ENCODE measurements at regions not wholly inside any gene's neighbourhood (a gene's known extent, or its start where the extent isn't known, plus 50 kb on each side); places are given as distances from the start of the nearest gene placed in this dataset.

DNA sequence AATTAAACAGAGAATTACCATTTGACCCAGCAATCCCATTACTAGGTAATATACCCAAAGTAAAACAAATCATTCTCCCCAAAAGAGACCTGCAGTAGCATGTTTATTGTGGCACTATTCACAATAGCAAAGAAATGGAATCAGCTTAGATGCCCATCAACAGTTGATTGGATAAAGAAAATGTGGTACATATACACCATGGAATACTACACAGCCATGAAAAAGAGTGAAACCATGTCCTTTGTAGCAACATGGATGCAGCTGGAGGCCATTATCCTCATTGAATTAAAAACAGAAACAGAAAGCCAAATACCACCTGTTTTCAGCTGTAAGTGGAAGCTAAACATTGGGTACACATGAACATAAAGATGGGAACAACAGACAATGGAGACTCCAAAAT, 1141.8 kb upstream of the AUTS2 start:
- H3K4me3 Mint-ChIP-seq (ENCODE audit: unreplicated experiment) = no peak overlapping the region
- peaks cover 3% of the 10 kb centered on the region for H3K27me3 Mint-ChIP-seq (ENCODE audit: unreplicated experiment)
- DNase-seq = no peak
- peaks cover 14% of the 10 kb centered on the region for H3K9me3 Mint-ChIP-seq (ENCODE audit: unreplicated experiment)
- no peak overlapping the region for H3K27ac Mint-ChIP-seq (ENCODE audit: unreplicated experiment)
- no peak for TF ChIP-seq CTCF (IDR thresholded peaks at IDR 0.05; ENCODE audit: partially characterized antibody, unreplicated experiment)
- no peaks in the 10 kb centered on the region for H3K4me1 Mint-ChIP-seq (ENCODE audit: low read depth, unreplicated experiment)
- H3K36me3 Mint-ChIP-seq (ENCODE audit: unreplicated experiment) = peaks cover 12% of the 10 kb centered on the region

- Mint-ChIP-seq H3K4me1 (ENCODE audit: low read depth, unreplicated experiment) (no peaks in the 10 kb centered on the region), H3K27me3 (ENCODE audit: unreplicated experiment) (peaks cover 3% of the 10 kb centered on the region), H3K27ac (ENCODE audit: unreplicated experiment) (no peak overlapping the region), H3K9me3 (ENCODE audit: unreplicated experiment) (peaks cover 14% of the 10 kb centered on the region), H3K36me3 (ENCODE audit: unreplicated experiment) (peaks cover 12% of the 10 kb centered on the region), H3K4me3 (ENCODE audit: unreplicated experiment) (no peak overlapping the region)
- no peak for TF ChIP-seq CTCF (IDR thresholded peaks at IDR 0.05; ENCODE audit: partially characterized antibody, unreplicated experiment)
- DNase-seq = no peak
Measured at GRCh38 chr7:68457481-68457880, 1140.8 kb upstream of the AUTS2 start.

GRCh38 chr7:68458010-68458908, 1140.0 kb upstream of the AUTS2 start:
- H3K36me3 Mint-ChIP-seq (ENCODE audit: unreplicated experiment) = peaks cover 12% of the 10 kb centered on the region
- TF ChIP-seq CTCF (IDR thresholded peaks at IDR 0.05; ENCODE audit: partially characterized antibody, unreplicated experiment) = no peak
- no peak for DNase-seq
- no peaks in the 10 kb centered on the region for H3K4me1 Mint-ChIP-seq (ENCODE audit: low read depth, unreplicated experiment)
- H3K27ac Mint-ChIP-seq (ENCODE audit: unreplicated experiment) = no peak overlapping the region
- H3K27me3 Mint-ChIP-seq (ENCODE audit: unreplicated experiment) = peaks cover 5% of the 10 kb centered on the region
- no peak overlapping the region for H3K4me3 Mint-ChIP-seq (ENCODE audit: unreplicated experiment)
- peaks cover 12% of the 10 kb centered on the region for H3K9me3 Mint-ChIP-seq (ENCODE audit: unreplicated experiment)

DNA sequence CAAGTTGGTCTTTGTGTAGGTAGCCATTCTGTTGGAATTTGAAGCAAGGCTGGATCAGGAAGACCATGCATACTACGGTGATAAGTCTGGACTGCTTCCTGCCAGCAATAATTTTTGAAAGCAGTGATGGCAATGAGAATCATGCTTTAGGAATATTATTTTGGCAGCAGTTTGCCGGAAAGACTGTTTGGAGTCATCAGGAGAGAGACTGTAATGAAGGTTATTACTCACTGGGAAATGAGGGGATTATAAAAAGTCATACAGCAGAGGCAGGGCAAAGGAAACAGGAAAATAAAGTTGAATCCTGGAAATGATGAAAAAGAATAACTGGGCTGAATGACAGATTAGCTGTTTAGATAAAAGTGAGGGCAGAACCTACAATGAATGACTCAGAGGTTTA, 1136.8 kb upstream of the AUTS2 start:
- Mint-ChIP-seq H3K4me1 (ENCODE audit: low read depth, unreplicated experiment) (no peaks in the 10 kb centered on the region), H3K27ac (ENCODE audit: unreplicated experiment) (no peak overlapping the region), H3K4me3 (ENCODE audit: unreplicated experiment) (no peak overlapping the region), H3K27me3 (ENCODE audit: unreplicated experiment) (peaks cover 2% of the 10 kb centered on the region), H3K36me3 (ENCODE audit: unreplicated experiment) (peaks cover 12% of the 10 kb centered on the region), H3K9me3 (ENCODE audit: unreplicated experiment) (peaks cover 8% of the 10 kb centered on the region)
- TF ChIP-seq CTCF (IDR thresholded peaks at IDR 0.05; ENCODE audit: partially characterized antibody, unreplicated experiment) = no peak
- DNase-seq = no peak

- TF ChIP-seq CTCF (IDR thresholded peaks at IDR 0.05; ENCODE audit: partially characterized antibody, unreplicated experiment) = no peak
- H3K36me3 Mint-ChIP-seq (ENCODE audit: unreplicated experiment) = no peaks in the 10 kb centered on the region
- DNase-seq = no peak
- no peaks in the 10 kb centered on the region for H3K4me1 Mint-ChIP-seq (ENCODE audit: low read depth, unreplicated experiment)
- no peak overlapping the region for H3K27ac Mint-ChIP-seq (ENCODE audit: unreplicated experiment)
- H3K9me3 Mint-ChIP-seq (ENCODE audit: unreplicated experiment) = peaks cover 4% of the 10 kb centered on the region
- peaks cover 6% of the 10 kb centered on the region for H3K27me3 Mint-ChIP-seq (ENCODE audit: unreplicated experiment)
- no peak overlapping the region for H3K4me3 Mint-ChIP-seq (ENCODE audit: unreplicated experiment)
Measured at GRCh38 chr7:68470836-68471435, 1127.3 kb upstream of the AUTS2 start.
